HepG2 (cell line): ENCODE measurements at regions not wholly inside any gene's neighbourhood (a gene's known extent, or its start where the extent isn't known, plus 50 kb on each side); places are given as distances from the start of the nearest gene placed in this dataset.

ENCODE experiments used
- ATAC-seq: fragments of 200-7000 bp; cut with Tn5 transposase; 3 replicates; pipeline ENCODE4 v1.9.1; 2020; ENCODE audit warnings: mild to moderate bottlenecking, moderate library complexity
- BruUV-seq: library from RNA; stranded (reverse); fragments of 400-500 nt; replicated peaks from 2 replicates; lab custom pipeline; 2021; lab: Mats Ljungman, UMichigan
- CTCF ChIA-PET: fragments of 300-600 bp; formaldehyde crosslinking; extraction: SDS; loops from one replicate; lab custom pipeline; 2021; ENCODE audit warnings: low total read pairs, inconsistent platforms, low intra/inter-chr PET ratio; lab: Yijun Ruan, JAX
- POLR2A ChIA-PET: fragments of 350-600 bp; sonication (Branson Sonifier 250); formaldehyde crosslinking; loops from one replicate; lab custom pipeline; 2020; ENCODE audit warnings: antibody characterized with exemption, inconsistent platforms; lab: Yijun Ruan, JAX
- DNase-seq: peaks from one replicate; pipeline ENCODE4 v3.0.0-alpha.2; 2015; ENCODE audit warnings: low spot score
- FAIRE-seq: peaks from 3 replicates; lab custom pipeline; 2011; peaks lifted over from hg19 to GRCh38; lab: Jason Lieb, UNC
- H2AFZ ChIP-seq: one replicate; pipeline ENCODE4 v1.6.1; 2011; ENCODE audit warnings: low read length, inconsistent platforms
- H3K27ac ChIP-seq: fragments of 300-600 bp; 3 replicates; pipeline ENCODE4 v1.8.0; 2011; ENCODE audit warnings: mixed run types, mild to moderate bottlenecking, mixed read lengths, low read length, inconsistent platforms; ENCODE audit not compliant: insufficient read depth; ENCODE audit errors: extremely low read length
- H3K27me3 ChIP-seq, 2 experiments: fragments of 200-600 bp in 1 of 2; 2 replicates in 1 of 2; 3 replicates in 1 of 2; pipeline versions ENCODE4 v1.6.0 to v1.8.0; 2011; ENCODE audit warnings: low read length in 2 of 2, mild to moderate bottlenecking in 2 of 2, moderate library complexity in 2 of 2, inconsistent platforms in 1 of 2; ENCODE audit not compliant: insufficient read depth in 2 of 2, control insufficient read depth in 1 of 2
- H3K36me3 ChIP-seq, 2 experiments: fragments of 200-600 bp in 1 of 2; replicated peaks in 1 of 2; 2 replicates in 1 of 2; 3 replicates in 1 of 2; pipeline versions ENCODE4 v1.5.1 to v1.8.0; 2011; ENCODE audit warnings: low read length in 2 of 2, inconsistent platforms in 1 of 2; ENCODE audit not compliant: insufficient read depth in 2 of 2, control insufficient read depth in 1 of 2
- H3K4me1 ChIP-seq: 2 replicates; pipeline ENCODE4 v1.5.1; 2012; ENCODE audit warnings: low read length, inconsistent platforms; ENCODE audit not compliant: insufficient read depth
- H3K4me2 ChIP-seq: 2 replicates; pipeline ENCODE4 v1.6.0; 2011; ENCODE audit warnings: low read depth, low read length, inconsistent platforms
- H3K4me3 ChIP-seq, 3 experiments: fragments of 200-600 bp in 1 of 3; sonication (generic), shearing (Covaris generic) in 1 of 3; replicated peaks in 1 of 3; 2 replicates each; pipeline ENCODE4 v1.5.1; 2011 to 2016; ENCODE audit warnings: low read length in 3 of 3, inconsistent platforms in 2 of 3, low read depth in 2 of 3, mild to moderate bottlenecking in 2 of 3, control low read depth in 1 of 3, mixed read lengths in 1 of 3; ENCODE audit not compliant: insufficient read depth in 1 of 3
- H3K79me2 ChIP-seq: one replicate; pipeline ENCODE4 v1.6.1; 2011; ENCODE audit warnings: low read length, inconsistent platforms; ENCODE audit not compliant: insufficient read depth
- H3K9ac ChIP-seq: 2 replicates; pipeline ENCODE4 v1.6.0; 2011; ENCODE audit warnings: mild to moderate bottlenecking, low read depth, low read length, inconsistent platforms; ENCODE audit not compliant: insufficient read depth
- H3K9me3 ChIP-seq: 2 replicates; pipeline ENCODE4 v1.5.1; 2012; ENCODE audit warnings: mild to moderate bottlenecking, low read length
- H4K20me1 ChIP-seq: 2 replicates; pipeline ENCODE4 v1.6.0; 2011; ENCODE audit warnings: inconsistent platforms, mild to moderate bottlenecking, low read length, moderate library complexity; ENCODE audit not compliant: insufficient read depth
- KDM5B ChIP-seq: sonication (generic); formaldehyde crosslinking; IDR thresholded peaks from 2 replicates; pipeline ENCODE4 v1.4.0; 2020; ENCODE audit warnings: missing genetic modification reagents, mild to moderate bottlenecking, borderline replicate concordance
- KLF12 ChIP-seq: sonication (generic); formaldehyde crosslinking; IDR thresholded peaks from 2 replicates; pipeline ENCODE4 v1.4.0; 2020; ENCODE audit warnings: missing genetic modification reagents, borderline replicate concordance
- MATR3 ChIP-seq: sonication (generic); formaldehyde crosslinking; IDR thresholded peaks from 2 replicates; pipeline ENCODE4 v1.4.0; 2020; ENCODE audit warnings: missing genetic modification reagents
- MED1 ChIP-seq: sonication (generic); formaldehyde crosslinking; IDR thresholded peaks from 2 replicates; pipeline ENCODE4 v1.4.0; 2020; ENCODE audit warnings: missing genetic modification reagents
- NR1H2 ChIP-seq: sonication (generic); formaldehyde crosslinking; IDR thresholded peaks from 2 replicates; pipeline ENCODE4 v1.8.1; 2022; ENCODE audit warnings: low read depth, missing genetic modification reagents, borderline replicate concordance
- PHF21A ChIP-seq: sonication (generic); formaldehyde crosslinking; IDR thresholded peaks from 2 replicates; pipeline ENCODE4 v1.5.0; 2020; ENCODE audit warnings: mild to moderate bottlenecking, missing genetic modification reagents
- RXRA ChIP-seq: sonication (generic); formaldehyde crosslinking; IDR thresholded peaks from 2 replicates; pipeline ENCODE4 v1.5.1; 2020; ENCODE audit warnings: missing genetic modification reagents
- SMAD3 ChIP-seq: sonication (generic); formaldehyde crosslinking; IDR thresholded peaks from 2 replicates; pipeline ENCODE4 v1.4.0; 2020; ENCODE audit warnings: missing genetic modification reagents
- YY1 ChIP-seq: IDR thresholded peaks from 2 replicates; pipeline ENCODE4 v1.6.1; 2011; ENCODE audit warnings: low read length, low read depth, moderate library complexity, mild to moderate bottlenecking; ENCODE audit not compliant: insufficient read depth, insufficient replicate concordance
- ZBTB38 ChIP-seq: sonication (generic); formaldehyde crosslinking; IDR thresholded peaks from 2 replicates; pipeline ENCODE4 v1.5.1; 2020; ENCODE audit warnings: mild to moderate bottlenecking, missing genetic modification reagents
- ZIK1 ChIP-seq: sonication (generic); formaldehyde crosslinking; IDR thresholded peaks from 2 replicates; pipeline ENCODE4 v1.5.0; 2020; ENCODE audit warnings: mild to moderate bottlenecking, low read depth, missing genetic modification reagents, borderline replicate concordance
- ZNF12 ChIP-seq: sonication (generic); formaldehyde crosslinking; IDR thresholded peaks from 2 replicates; pipeline ENCODE4 v1.5.0; 2020; ENCODE audit warnings: missing genetic modification reagents
- ZNF138 ChIP-seq: sonication (generic); formaldehyde crosslinking; IDR thresholded peaks from 2 replicates; pipeline ENCODE4 v1.5.0; 2020; ENCODE audit warnings: mild to moderate bottlenecking, low read depth, missing genetic modification reagents
- ZNF468 ChIP-seq: sonication (generic); formaldehyde crosslinking; IDR thresholded peaks from 2 replicates; pipeline ENCODE4 v1.8.0; 2022; ENCODE audit warnings: mild to moderate bottlenecking, moderate library complexity, missing genetic modification reagents
- ZNF770 ChIP-seq: sonication (generic); formaldehyde crosslinking; IDR thresholded peaks from 2 replicates; pipeline ENCODE4 v1.5.0; 2020; ENCODE audit warnings: mild to moderate bottlenecking, missing genetic modification reagents
- ZNF781 ChIP-seq: sonication (generic); formaldehyde crosslinking; IDR thresholded peaks from 2 replicates; pipeline ENCODE4 v1.5.1; 2020; ENCODE audit warnings: borderline replicate concordance, mild to moderate bottlenecking, missing genetic modification reagents; ENCODE audit errors: not compliant biosample characterization
- ZSCAN12 ChIP-seq: sonication (generic); formaldehyde crosslinking; IDR thresholded peaks from 2 replicates; pipeline ENCODE4 v1.9.0; 2021; ENCODE audit warnings: mild to moderate bottlenecking, missing genetic modification reagents
- WGBS: methylation state at CpG from one replicate; pipeline ENCODE4 v1.1.6; 2017; ENCODE audit warnings: low lambda C conversion rate; 5-methylcytosine and 5-hydroxymethylcytosine counted together
- in situ Hi-C: cut with HindIII; loops from 2 replicates; pipeline ENCODE4 v1.10.0; 2017; ENCODE audit warnings: low pct_unique_long_range_greater_than_20kb; ENCODE audit not compliant: extremely low pct_ligation_motif_present
- intact Hi-C: fragments of 100-400 bp; cut with micrococcal nuclease; formaldehyde crosslinking; loops from one replicate; pipeline ENCODE4 v1.10.0; 2022; ENCODE audit not compliant: unreplicated experiment
- TF ChIP-seq, protein P1 (sequence below): sonication (generic); formaldehyde crosslinking; IDR thresholded peaks from 2 replicates; pipeline ENCODE4 v1.4.0; 2020; ENCODE audit warnings: mild to moderate bottlenecking, missing genetic modification reagents
- TF ChIP-seq, protein P2 (sequence below): sonication (generic); formaldehyde crosslinking; IDR thresholded peaks from 2 replicates; pipeline ENCODE4 v1.4.0; 2020; ENCODE audit warnings: missing genetic modification reagents, mild to moderate bottlenecking, borderline replicate concordance

GRCh38 chr2:15073664-15074063 is 441.1 kb downstream of the LRATD1 start:
- intact Hi-C loops: no loop called here
- Histone ChIP-seq H3K27me3 (no peaks in the 10 kb centered on the region), H3K36me3 (no peaks in the 10 kb centered on the region), H3K4me3 (no peak overlapping the region), H3K9me3 (no peaks in the 10 kb centered on the region), H3K79me2 (no peaks in the 10 kb centered on the region), H4K20me1 (no peaks in the 10 kb centered on the region), H3K4me1 (no peaks in the 10 kb centered on the region), H3K27ac (no peak overlapping the region), H2AFZ (no peak overlapping the region), H3K9ac (no peak overlapping the region), H3K4me2 (no peak overlapping the region)
- CTCF ChIA-PET: no interaction called here
- no peak for ATAC-seq
- no peak for DNase-seq
- 3% methylated on average over 3 of the region's 3 CpGs for WGBS
- in situ Hi-C loops: no loop called here
- TF ChIP-seq RXRA (CRISPR knock-in tag) (no peak), SMAD3 (CRISPR knock-in tag) (no peak), ZNF138 (CRISPR knock-in tag) (no peak), ZIK1 (CRISPR knock-in tag) (no peak), KDM5B (CRISPR knock-in tag) (no peak), ZNF781 (CRISPR knock-in tag) (no peak), ZNF12 (CRISPR knock-in tag) (no peak), MED1 (no peak), ZBTB38 (no peak), ZNF468 (CRISPR knock-in tag) (no peak), PHF21A (no peak), NR1H2 (CRISPR knock-in tag) (no peak), MATR3 (no peak), ZNF770 (CRISPR knock-in tag) (no peak), YY1 (no peak), ZSCAN12 (no peak), KLF12 (no peak)
- TF ChIP-seq, protein P1, sequence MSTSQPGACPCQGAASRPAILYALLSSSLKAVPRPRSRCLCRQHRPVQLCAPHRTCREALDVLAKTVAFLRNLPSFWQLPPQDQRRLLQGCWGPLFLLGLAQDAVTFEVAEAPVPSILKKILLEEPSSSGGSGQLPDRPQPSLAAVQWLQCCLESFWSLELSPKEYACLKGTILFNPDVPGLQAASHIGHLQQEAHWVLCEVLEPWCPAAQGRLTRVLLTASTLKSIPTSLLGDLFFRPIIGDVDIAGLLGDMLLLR (CRISPR knock-in tag): no peak
- TF ChIP-seq, protein P2, sequence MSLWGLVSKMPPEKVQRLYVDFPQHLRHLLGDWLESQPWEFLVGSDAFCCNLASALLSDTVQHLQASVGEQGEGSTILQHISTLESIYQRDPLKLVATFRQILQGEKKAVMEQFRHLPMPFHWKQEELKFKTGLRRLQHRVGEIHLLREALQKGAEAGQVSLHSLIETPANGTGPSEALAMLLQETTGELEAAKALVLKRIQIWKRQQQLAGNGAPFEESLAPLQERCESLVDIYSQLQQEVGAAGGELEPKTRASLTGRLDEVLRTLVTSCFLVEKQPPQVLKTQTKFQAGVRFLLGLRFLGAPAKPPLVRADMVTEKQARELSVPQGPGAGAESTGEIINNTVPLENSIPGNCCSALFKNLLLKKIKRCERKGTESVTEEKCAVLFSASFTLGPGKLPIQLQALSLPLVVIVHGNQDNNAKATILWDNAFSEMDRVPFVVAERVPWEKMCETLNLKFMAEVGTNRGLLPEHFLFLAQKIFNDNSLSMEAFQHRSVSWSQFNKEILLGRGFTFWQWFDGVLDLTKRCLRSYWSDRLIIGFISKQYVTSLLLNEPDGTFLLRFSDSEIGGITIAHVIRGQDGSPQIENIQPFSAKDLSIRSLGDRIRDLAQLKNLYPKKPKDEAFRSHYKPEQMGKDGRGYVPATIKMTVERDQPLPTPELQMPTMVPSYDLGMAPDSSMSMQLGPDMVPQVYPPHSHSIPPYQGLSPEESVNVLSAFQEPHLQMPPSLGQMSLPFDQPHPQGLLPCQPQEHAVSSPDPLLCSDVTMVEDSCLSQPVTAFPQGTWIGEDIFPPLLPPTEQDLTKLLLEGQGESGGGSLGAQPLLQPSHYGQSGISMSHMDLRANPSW (CRISPR knock-in tag): no peak
- POLR2A ChIA-PET: no interaction called here
- no TSS peak for BruUV-seq
- FAIRE-seq: no peak
